ENCODE measurements at regions not wholly inside any gene's neighbourhood (a gene's known extent, or its start where the extent isn't known, plus 50 kb on each side); places are given as distances from the start of the nearest gene placed in this dataset.
"Not testable (repeated sequence)": the region's sequence is repeated elsewhere in the genome, so short reads cannot be mapped to it uniquely, and the experiment has no call there.

DNA sequence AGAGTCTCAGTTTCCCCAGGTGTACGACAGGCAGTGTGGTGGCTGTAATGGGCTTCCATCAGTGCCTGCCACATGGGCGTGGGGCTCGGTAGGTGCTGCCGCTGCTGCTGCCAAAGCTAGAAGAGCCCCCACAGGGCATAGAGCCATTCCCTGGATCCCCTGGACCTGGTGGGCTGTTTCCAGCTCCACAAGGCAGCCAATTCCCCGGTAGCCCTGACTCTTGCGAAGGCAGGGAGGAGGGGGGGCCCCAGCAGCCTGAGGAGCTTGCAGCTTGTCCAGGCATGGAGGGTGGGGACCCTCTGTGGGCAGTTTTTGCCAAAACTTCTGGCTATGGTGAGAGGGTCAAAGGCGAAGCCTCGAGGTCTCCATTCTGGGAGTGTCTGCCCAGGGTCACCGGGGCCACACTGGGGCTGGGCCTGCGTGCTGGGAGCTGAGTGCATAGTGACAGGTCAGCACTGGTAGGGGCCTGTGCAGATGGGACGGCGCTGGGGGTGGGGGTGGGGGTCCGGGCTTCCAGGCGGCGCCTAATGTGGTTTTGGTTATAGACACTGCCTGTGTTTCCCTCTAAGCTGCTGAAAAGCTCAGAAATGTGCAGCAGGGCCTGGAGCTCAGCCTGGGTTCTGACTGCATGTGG lies 56.8 kb upstream of the METTL9 start:
- H3K36me3 ChIP-seq (ENCODE audit: control insufficient read depth, insufficient read depth, low read length); H3K27me3 ChIP-seq (ENCODE audit: control insufficient read depth, insufficient read depth, low read length); H3K4me3 ChIP-seq (ENCODE audit: low read depth, low read length); DNase-seq (ENCODE audit: low read depth): not testable (repeated sequence)

DNA sequence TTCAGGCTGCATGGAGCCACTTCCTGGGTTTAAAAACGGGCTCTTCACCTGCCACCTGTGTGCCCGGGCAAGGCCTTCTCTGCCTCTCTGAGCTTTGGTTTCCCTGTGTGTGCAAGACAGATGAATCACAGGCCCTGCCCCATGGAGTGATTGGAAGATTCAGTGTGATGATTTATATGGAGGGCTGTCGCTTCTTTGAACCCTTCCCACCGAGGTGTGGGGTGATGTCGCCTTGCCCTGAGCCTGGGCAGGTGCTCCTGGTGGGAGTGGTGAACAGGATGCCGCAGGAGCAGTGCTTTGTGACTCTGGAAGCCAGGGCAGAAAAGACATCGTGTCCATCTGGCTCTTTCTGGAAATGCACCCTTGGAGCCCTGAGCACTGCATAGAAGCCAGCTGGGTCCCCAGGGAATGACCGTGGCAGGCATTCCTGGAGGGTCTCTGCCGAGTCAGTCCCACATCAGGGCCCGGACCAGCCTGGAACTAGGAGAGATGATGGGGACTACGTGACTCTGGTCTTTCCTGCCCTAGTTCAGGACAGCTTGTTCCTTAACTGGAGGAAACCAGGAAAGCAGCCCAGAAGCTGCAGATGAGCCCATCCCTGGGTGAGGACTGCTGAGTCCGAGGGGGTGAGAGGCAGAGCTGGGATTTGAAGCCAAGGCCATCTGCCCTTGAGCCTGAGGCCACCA lies 56.1 kb upstream of the METTL9 start:
- not testable (repeated sequence) for H3K36me3 ChIP-seq (ENCODE audit: control insufficient read depth, insufficient read depth, low read length); DNase-seq (ENCODE audit: low read depth); H3K4me3 ChIP-seq (ENCODE audit: low read depth, low read length); H3K27me3 ChIP-seq (ENCODE audit: control insufficient read depth, insufficient read depth, low read length)

DNA sequence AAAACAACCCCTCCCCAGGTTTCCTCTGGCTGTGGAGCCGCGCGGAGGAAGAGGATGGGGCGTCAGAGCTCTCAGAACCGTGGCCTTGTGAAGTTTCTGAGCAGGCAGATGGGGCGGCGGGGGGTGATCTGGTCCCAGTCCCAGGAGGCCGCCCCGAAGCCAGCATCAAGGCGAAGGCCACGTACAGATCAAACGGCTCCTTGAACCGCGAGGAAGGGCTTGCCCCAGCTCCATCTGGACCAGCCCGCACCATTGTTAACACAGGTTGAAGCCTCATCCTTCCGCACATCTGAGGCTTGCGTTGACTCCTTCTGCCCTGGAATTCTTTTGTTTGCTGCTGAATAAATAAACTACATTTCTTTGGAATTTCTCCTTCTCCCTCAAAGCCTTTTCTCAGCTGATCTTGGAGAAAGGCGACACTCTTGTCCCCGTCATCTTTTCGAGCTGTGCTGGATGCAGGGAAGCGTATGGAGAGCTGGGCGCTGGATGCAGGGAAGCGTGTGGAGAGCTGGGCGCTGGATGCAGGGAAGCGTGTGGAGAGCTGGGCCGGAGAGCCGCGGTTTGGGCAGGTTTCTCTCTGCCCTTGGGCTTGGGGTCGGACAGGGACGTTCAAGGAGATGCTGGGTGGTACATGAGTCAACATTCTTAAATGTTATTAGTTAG lies 53.6 kb upstream of the METTL9 start:
- not testable (repeated sequence) for H3K27me3 ChIP-seq (ENCODE audit: control insufficient read depth, insufficient read depth, low read length); H3K36me3 ChIP-seq (ENCODE audit: control insufficient read depth, insufficient read depth, low read length); H3K4me3 ChIP-seq (ENCODE audit: low read depth, low read length); DNase-seq (ENCODE audit: low read depth)

DNA sequence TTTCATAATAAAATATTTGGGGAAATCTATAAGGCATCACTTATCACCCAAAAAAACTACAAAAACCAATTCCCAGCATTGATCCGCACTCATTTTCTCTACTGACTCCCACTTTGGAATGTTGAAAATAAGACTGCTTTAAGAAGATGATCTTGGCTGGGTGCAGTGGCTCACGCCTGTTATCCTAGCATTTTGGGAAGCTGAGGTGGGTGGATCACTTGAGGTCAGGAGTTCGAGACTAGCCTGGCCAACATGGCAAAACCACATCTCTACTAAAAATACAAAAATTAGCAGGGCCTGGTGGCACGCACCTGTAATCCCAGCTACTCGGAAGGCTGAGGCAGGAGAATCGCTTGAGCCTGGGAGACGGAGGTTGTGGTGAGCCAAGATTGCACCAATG lies 50.0 kb upstream of the METTL9 start:
- not testable (repeated sequence) for H3K27me3 ChIP-seq (ENCODE audit: control insufficient read depth, insufficient read depth, low read length); H3K36me3 ChIP-seq (ENCODE audit: control insufficient read depth, insufficient read depth, low read length); H3K4me3 ChIP-seq (ENCODE audit: low read depth, low read length); DNase-seq (ENCODE audit: low read depth)

All from kidney epithelial cell (primary cell).